Endodermal cell (in vitro differentiated cells): ENCODE measurements at regions not wholly inside any gene's neighbourhood (a gene's known extent, or its start where the extent isn't known, plus 50 kb on each side); places are given as distances from the start of the nearest gene placed in this dataset.

Experiments used
- DNase-seq: peaks from one replicate; pipeline ENCODE4 v3.0.0-alpha.2; 2017
- H3K27ac ChIP-seq: 2 replicates; pipeline ENCODE4 v1.5.1; 2013; ENCODE audit warnings: mild to moderate bottlenecking, low read depth, low read length, moderate library complexity
- H3K27me3 ChIP-seq: 2 replicates; pipeline ENCODE4 v1.6.1; 2013; ENCODE audit warnings: mild to moderate bottlenecking, low read length, moderate library complexity; ENCODE audit not compliant: insufficient read depth, control insufficient read depth, poor library complexity, severe bottlenecking
- H3K36me3 ChIP-seq: 2 replicates; pipeline ENCODE4 v1.7.0; 2013; ENCODE audit warnings: mild to moderate bottlenecking, low read length, moderate library complexity; ENCODE audit not compliant: control insufficient read depth, insufficient read depth
- H3K4me1 ChIP-seq: one replicate; pipeline ENCODE4 v1.7.0; 2013; ENCODE audit warnings: low read length; ENCODE audit not compliant: control insufficient read depth, insufficient read depth
- H3K4me3 ChIP-seq: 2 replicates; pipeline ENCODE4 v1.5.1; 2013; ENCODE audit warnings: mild to moderate bottlenecking, low read length, moderate library complexity
- H3K9ac ChIP-seq: 2 replicates; pipeline ENCODE4 v1.6.1; 2013; ENCODE audit warnings: mild to moderate bottlenecking, low read length, moderate library complexity; ENCODE audit not compliant: poor library complexity, severe bottlenecking; ENCODE audit errors: extremely low read depth
- H3K9me3 ChIP-seq: 2 replicates; pipeline ENCODE4 v1.6.1; 2013; ENCODE audit warnings: mild to moderate bottlenecking, low read length, moderate library complexity; ENCODE audit not compliant: control insufficient read depth
- H3K27ac Mint-ChIP-seq: 2 replicates; pipeline ENCODE4 v1.8.0; 2020; ENCODE audit warnings: mixed read lengths
- H3K27me3 Mint-ChIP-seq: 2 replicates; pipeline ENCODE4 v1.8.0; 2021; ENCODE audit warnings: mild to moderate bottlenecking, mixed read lengths; ENCODE audit not compliant: insufficient read depth
- H3K36me3 Mint-ChIP-seq: 2 replicates; pipeline ENCODE4 v1.8.0; 2020; ENCODE audit warnings: low read depth, mixed read lengths
- H3K4me1 Mint-ChIP-seq: 2 replicates; pipeline ENCODE4 v1.8.0; 2020; ENCODE audit warnings: mixed read lengths
- H3K4me3 Mint-ChIP-seq: 2 replicates; pipeline ENCODE4 v1.8.0; 2020; ENCODE audit warnings: mild to moderate bottlenecking, moderate library complexity, mixed read lengths
- H3K9me3 Mint-ChIP-seq: 2 replicates; pipeline ENCODE4 v1.8.0; 2020; ENCODE audit warnings: mild to moderate bottlenecking, mixed read lengths
- CTCF ChIP-seq: fragments of 200-600 bp; sonication (generic); conservative IDR thresholded peaks from 2 replicates; pipeline ENCODE4 v1.5.0; 2021; ENCODE audit warnings: antibody characterized with exemption, mild to moderate bottlenecking
- WGBS, 2 experiments: methylation state at CpG; one replicate each; pipeline versions ENCODE4 v1.1.5 to v1.1.7; 2013; ENCODE audit warnings: missing lambda C conversion rate in 2 of 2, mixed read lengths in 1 of 2; ENCODE audit not compliant: insufficient coverage in 1 of 2, insufficient read length in 1 of 2; 5-methylcytosine and 5-hydroxymethylcytosine counted together

GRCh38 chr12:90489141-90489540, 465.8 kb downstream of the CCER1 start:
- WGBS, 2 experiments = 97 to 100% methylated on average over 1 to 3 of the region's 3 CpGs
- Mint-ChIP-seq H3K4me1 (no peaks in the 10 kb centered on the region), H3K27ac (no peak overlapping the region), H3K36me3 (peaks cover 5% of the 10 kb centered on the region), H3K27me3 (no peaks in the 10 kb centered on the region), H3K4me3 (no peak overlapping the region), H3K9me3 (peaks cover 37% of the 10 kb centered on the region)
- TF ChIP-seq CTCF = no peak
- H3K4me1 ChIP-seq = no peaks in the 10 kb centered on the region
- no peak overlapping the region for H3K27ac ChIP-seq
- no peaks in the 10 kb centered on the region for H3K27me3 ChIP-seq
- H3K36me3 ChIP-seq = no peaks in the 10 kb centered on the region
- no peak for DNase-seq
- no peak overlapping the region for H3K9ac ChIP-seq
- H3K4me3 ChIP-seq = no peak overlapping the region
- H3K9me3 ChIP-seq = peaks cover 28% of the 10 kb centered on the region

DNA sequence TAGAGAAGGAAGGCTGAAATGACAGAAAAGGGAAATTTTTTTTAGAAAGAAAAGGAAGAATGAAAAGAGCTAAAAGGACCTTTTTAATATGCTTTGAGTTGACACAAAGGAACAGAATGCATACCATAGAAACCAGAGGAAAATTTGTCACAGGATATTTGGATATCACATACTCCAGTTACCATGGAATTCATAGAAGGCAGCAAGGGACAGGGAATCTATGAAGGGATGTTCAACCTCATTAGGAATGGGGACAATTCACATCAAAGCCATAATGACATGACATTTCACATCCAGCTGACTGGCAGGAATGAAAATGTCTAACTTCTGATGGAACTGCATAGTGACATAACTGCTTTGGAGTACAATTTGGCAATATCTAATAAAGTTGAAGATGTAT, 469.4 kb downstream of the CCER1 start:
- Histone ChIP-seq H3K36me3 (no peaks in the 10 kb centered on the region), H3K27ac (no peak overlapping the region), H3K9ac (no peak overlapping the region), H3K4me1 (no peaks in the 10 kb centered on the region), H3K4me3 (no peak overlapping the region), H3K27me3 (no peaks in the 10 kb centered on the region), H3K9me3 (peaks cover 13% of the 10 kb centered on the region)
- Mint-ChIP-seq H3K4me3 (no peak overlapping the region), H3K27me3 (no peaks in the 10 kb centered on the region), H3K27ac (no peak overlapping the region), H3K9me3 (peaks cover 20% of the 10 kb centered on the region), H3K4me1 (peaks cover 5% of the 10 kb centered on the region), H3K36me3 (peaks cover 2% of the 10 kb centered on the region)
- DNase-seq = no peak
- TF ChIP-seq CTCF = no peak

GRCh38 chr12:90484094-90484493, 470.9 kb downstream of the CCER1 start:
- Histone ChIP-seq H3K4me3 (no peak overlapping the region), H3K9me3 (no peaks in the 10 kb centered on the region), H3K36me3 (no peaks in the 10 kb centered on the region), H3K9ac (no peak overlapping the region), H3K27ac (no peak overlapping the region), H3K4me1 (no peaks in the 10 kb centered on the region), H3K27me3 (no peaks in the 10 kb centered on the region)
- TF ChIP-seq CTCF = peak; percentile 39
- Mint-ChIP-seq H3K27ac (no peak overlapping the region), H3K4me1 (peaks cover 5% of the 10 kb centered on the region), H3K36me3 (no peaks in the 10 kb centered on the region), H3K27me3 (no peaks in the 10 kb centered on the region), H3K9me3 (peaks cover 5% of the 10 kb centered on the region), H3K4me3 (no peak overlapping the region)
- 86 to 92% methylated on average over 1 to 2 of the region's 2 CpGs for WGBS, 2 experiments
- peak; percentile 60 for DNase-seq
